Hippocampal formation (tissue), 2 donors: ENCODE measurements at regions not wholly inside any gene's neighbourhood (a gene's known extent, or its start where the extent isn't known, plus 50 kb on each side); places are given as distances from the start of the nearest gene placed in this dataset.

ENCODE experiments used
- DNase-seq, 2 donors: peaks; one replicate each; lab custom pipeline; 2025; lab: John Stamatoyannopoulos, UW

DNA sequence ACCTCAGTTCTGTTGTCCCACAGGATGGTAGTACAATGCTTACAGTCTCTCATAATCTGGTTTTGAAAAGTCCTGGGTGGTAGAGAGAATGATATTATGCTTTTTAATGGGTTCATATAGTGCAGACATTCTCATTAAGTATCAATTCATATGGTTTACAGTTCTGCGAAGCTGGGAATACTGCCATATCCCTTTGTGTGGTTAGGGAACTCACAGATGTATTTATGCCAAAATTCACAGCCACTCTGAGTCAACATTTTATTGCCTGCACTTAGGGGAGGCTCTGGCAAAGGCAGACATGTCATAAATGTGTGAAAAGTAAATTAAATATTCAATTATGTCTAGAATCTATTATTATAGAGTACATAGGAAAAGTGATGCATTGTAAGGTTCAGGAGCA lies 808.2 kb downstream of the SUCLG1 start:
- DNase-seq, result no peak

DNA sequence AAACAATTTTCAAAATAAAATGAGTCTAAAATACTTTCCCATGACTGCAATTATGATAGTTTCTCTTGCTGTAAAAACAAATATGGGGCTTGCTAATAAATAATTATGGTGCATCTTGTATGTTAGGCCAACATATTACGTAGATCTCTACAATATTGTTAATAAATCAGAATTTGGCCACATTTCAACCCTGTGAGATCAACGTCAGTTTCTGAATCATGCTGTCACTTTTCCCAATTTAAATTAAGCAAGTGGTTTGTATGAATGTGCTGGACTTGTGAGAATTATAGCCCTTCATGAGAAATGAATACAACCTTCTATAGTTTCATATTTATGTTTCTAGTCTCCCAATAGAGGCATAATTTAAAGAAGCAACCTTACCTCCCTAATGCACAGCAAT lies 808.9 kb downstream of the SUCLG1 start:
- no peak for DNase-seq

DNA sequence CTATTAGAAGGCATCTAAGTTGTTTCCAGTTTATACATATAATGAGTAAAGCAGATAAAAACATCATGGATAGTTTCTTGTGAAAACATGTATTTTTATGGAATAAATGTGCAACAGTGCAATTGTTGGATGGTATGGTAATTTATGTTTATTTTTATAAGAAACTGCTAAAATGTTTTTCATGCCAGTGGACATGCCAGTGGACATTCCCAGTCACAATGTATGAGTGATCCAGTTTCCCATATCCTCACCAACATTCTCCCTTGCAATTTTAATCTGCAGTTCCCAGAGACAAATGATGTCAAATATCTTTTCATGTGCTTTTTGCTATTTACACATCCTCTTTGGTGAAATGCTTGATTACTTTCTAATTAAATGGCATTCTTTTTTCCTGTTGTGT lies 818.6 kb downstream of the SUCLG1 start:
- DNase-seq, result no peak

DNA sequence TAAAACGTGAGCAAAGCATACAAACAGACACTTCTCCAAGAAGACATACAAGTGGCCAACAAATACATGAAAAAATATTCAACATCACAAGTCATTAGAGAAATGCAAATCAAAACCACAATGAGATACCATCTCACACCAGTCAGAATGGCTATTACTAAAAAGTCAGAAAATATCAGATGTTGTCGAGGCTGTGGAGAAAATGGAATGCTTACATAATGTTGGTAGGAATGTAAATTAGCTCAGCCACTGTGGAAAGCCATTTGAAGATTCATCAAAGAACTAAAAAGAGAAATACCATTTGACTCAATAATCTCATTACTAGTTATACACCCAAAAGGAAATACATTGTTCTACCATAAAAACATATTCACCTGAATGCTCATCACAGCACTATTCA lies 825.7 kb downstream of the SUCLG1 start:
- DNase-seq, result no peak

DNA sequence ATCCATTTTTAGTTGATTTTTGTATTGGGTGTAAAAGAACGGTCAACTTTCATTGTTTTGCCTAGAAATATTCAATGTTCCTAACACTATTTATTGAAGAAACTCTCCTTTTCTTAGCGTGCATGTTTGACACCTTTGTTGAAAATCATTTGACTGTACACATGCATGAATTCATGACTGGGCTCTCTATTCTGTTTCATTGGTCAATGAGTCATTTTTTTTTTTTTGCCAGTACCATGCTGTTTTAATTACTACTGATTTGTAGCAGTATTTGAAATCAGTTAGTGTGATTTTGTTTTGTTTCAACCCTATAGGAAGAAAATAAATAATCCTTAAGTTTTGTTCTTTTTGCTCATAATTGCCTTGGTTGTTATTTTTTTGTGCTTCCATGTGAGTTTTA lies 828.7 kb downstream of the SUCLG1 start:
- DNase-seq, result no peak

DNA sequence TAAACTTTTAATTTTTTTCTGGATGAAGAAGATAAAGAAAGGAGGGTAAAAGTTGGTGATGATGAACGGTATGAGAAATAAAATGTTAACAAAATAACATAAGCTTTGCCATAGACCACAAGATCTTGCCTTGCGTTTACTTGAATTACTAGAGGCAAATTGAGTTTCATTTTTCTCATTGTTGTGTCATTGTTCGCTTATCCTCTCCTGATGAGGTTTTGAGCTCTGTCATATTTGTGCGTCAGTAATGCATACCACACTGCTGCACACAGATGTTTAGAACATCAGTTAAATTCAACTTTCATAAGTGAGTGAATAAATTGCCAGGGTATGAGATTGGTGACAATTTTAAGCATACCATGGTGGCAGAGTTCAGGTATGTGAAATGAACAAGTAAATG lies 843.6 kb downstream of the SUCLG1 start:
- no peak for DNase-seq

DNA sequence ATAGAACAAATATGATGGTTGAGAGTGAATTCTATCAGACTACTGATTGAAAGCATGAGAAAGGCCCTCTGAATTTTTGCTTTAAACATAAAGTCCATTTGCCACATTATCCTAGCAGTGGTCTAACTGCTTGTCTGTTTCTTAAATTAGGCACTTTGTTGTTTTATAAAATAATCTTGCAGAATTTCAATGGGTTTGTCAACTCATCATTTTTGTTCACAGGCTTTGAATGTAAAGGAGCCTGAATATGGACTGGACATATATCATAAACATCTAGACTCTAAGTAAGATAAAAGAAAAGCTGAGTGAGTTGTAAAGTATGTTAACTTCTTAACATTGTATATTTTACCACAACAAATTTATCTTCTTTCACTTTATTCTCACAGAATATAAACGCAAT lies 845.9 kb downstream of the SUCLG1 start:
- DNase-seq, result no peak

DNA sequence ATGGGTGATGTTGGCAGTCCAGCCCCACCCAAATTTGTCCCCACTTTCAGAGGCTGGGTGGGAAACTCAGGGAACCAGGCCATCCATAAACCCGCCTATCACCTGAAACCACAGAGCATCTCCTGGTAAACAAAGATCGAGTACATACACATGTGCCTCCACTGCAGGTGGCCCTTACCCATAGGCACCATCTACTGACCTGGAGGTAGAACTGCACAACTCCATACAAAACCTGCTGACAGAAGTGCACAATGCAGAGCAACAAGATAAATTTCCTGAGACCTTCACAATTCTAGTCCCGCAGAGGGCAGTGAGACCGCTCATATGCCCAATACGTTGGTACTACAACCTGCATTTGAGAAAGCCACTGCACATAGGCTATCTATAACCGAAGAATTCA lies 856.3 kb downstream of the SUCLG1 start:
- DNase-seq, result no peak

DNA sequence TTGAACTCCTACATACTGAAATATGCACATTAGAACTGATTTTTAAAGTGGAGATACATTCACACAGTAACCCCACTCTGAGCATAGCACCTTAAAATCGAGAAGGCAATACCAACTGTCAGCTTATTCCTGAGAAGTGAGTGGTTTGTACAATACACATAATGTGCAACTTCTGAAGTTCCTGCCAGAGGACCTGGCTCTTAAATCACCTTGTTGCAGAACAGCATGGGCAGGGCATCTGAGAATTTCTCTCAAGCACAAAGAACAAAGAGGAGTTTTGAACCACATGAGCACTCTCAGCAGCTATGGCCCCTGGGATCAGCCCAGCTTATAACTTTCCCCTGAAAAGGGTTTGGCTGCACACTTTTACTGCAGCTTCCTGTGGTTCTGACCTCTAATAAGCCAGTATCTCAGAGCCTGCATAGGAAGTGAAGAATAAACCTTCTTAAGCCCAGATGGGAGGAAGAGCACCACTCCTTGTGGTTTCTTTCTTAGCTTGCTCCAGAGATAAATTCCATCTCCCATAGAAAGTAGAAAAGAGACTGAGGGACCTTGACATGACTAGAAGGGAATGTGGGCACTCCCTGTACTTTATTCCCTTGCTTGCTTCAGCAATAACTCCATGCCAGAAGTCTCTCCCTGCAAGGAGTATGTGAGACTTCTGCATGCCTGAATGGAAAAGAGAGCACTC lies 862.3 kb downstream of the SUCLG1 start:
- no peak for DNase-seq

DNA sequence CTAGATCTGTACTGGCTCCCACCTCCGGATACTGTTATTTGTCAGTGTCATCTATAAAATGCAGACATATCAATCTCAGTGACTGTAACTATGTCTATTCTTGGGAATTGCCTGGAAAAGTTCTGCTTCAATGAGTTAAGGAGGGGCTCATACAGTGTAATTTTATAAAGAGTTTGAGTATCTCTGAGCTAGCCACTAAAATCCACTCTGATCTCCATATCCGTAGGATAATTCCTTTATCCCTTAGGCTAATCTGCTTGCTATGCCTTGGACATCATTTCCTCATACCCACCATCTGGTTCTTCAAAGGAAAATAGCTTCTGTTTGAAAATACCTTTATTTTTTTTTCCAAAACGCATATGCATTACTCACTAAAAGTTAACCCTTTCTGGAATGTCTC lies 863.2 kb downstream of the SUCLG1 start:
- no peak for DNase-seq

DNA sequence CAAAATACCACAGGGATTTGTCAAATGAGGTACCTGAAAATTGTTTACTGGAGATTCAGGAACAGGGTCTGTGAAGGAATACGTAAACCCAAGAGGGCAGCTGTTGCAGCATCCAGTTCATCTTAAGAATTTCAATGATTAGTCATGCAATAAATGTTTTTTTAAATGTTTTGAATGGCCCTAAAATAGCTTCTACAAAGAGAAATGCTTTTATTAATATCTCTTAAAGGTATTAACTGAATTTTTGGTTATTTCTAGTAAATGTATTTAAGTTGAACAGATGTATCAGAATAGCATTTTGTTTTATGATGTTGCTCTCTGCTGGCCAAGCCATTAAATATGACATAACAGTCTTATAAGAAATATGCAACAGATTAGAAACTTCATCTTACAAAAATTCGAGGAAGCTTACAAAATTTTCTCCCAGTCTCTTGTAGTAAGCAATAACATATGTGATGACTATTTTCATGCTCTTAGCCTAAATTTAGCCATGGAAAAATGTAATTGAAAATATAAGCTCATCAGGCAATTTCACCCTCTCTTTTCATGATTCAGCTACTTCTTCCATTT lies 863.9 kb downstream of the SUCLG1 start:
- DNase-seq, result no peak

DNA sequence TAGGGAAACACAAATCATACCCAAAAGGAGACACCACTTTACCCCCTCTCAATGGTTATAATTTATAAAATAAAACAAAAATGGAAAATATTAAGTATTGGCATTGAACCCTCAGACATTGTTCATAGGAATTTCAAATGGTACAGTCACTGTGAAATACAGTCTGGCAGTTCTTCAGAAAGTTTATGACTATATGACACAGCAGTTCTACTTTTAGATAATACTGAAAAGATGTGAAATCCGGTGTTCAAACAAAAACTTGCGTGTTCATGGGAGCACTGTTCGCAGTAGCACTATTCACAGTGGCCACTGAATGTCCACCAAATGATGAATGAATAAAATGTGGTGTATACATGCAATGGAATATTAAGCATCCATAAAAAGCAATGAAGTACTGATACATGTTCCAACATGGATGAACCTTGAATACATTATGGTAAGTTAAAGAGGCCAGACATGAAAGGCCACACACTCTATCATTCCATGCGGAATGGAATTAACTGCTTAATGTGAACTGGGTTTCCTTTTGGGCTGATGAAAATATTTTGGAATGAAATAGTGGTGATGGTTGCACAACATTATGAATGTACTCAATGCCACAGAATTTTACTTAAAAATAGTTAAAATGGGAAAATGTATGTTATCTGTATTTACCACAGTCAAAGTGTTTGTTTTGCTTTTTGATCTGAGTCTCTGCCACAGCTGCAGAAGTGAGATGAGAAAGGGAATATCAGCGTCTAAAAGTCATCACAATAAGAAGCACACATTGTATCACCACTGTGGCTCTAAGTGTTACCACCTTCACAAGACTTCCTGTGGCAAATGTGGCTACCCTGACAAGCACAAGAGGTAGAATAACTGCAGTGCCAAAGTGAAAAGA lies 864.6 kb downstream of the SUCLG1 start:
- no peak for DNase-seq

DNA sequence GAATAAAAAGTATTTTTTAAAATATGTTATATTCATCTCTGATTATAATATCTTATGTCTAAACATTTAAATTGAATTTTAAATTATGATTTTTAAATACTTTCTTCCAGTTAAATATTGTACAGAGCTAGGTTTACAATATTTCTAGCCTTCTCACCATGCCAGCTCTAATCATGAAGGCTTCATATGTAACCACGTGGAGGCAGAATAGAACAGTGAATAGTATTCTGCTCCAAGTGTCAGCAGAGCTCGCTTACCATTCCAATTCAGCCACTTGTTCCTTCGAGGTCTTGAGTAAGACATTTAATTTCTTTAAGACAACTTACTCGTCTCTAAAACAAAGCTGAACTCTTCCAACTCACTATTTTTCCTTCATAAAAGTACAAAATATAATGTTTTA lies 871.8 kb downstream of the SUCLG1 start:
- DNase-seq, result no peak

DNA sequence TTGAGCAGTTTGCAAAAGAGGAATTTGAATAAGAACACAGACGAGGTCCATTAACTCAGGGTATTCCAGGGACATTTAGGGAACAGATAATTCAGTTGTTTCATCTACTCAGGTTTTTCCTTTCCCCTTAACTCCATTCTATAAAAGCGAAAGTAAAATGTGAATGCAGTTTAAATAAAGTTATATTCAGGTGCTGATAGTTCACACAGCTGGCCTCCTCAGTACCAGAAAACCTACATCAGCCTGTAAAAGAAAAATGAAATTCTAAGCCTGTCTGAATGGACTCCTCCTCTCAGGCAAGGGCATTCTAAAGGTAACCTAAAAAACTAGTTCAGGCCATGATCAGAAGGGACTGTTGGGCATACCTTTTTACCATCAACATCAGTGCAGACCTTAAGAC lies 873.8 kb downstream of the SUCLG1 start:
- no peak for DNase-seq

DNA sequence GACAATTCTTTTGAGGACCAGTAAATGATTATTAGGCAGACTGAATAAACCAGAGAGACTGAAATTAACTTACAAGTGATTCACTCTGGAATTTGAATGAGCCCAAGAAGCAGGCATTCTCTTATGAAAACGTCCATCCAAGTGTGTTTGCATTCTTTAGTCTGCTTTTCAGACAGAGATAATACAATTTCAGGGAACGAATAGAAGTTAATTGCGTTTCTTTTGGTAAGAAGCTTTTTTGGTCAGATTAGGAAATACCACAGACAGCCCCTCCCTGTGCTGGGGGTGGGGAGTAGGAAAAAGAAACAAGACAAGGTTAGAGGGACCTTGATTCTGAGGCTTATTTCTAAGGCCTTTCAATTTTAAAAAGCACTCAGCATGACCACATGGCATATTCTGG lies 874.4 kb downstream of the SUCLG1 start:
- no peak for DNase-seq

DNA sequence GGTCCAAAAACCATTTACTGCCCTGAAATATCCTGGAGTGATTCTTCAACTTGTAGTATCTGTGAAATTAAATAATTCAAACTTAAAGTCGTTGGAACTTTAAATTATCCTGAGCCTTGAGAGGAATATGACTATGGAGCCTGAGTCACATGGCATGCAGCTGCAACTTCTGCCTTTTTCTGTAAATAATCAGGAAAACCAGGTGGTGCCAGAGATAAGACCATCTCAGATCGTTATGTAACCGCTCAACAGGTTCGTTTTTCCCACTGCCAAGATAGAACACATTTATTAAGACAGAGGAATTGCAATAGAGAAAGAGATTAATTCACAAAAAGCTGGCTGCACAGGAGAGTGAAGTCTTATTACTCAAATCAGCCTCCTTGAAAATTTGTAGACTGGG lies 876.5 kb downstream of the SUCLG1 start:
- no peak for DNase-seq

DNA sequence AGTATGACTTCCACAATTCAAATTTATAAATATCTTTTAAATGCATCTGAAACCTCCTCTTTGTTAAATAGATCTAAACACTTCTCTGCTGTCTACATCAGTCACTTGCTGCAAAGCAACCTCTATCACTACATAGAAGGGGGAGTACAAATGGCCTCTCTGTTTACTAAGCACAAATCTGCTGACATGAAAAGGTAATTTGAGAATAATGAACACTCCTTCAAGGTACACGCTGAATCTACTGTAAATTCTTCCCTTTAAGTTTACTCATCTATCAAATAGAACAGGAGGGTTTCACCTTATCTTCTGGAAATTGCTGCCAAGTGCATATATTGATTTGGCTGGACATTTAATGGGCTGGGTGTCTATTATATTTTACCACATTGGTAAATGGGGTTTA lies 879.6 kb downstream of the SUCLG1 start:
- DNase-seq, result no peak

DNA sequence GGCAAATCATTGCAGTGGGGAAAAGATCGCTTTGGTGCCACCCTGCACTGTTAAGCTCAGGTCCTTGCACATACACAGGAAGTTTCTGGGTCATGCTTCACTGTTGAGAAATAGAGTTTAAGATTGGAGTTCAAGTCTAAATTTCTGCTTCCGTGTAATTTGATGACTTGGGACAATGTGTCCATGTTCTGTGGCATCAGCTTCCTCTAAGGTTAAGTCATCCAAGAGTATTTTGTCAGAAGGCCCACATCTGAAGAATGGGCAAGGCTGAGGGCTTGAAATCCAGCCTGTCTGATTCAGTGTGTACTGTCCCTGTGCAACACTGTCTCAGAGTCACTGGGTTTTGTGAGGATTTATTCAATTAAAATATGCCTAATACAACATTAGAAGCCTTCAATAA lies 880.7 kb downstream of the SUCLG1 start:
- no peak for DNase-seq

DNA sequence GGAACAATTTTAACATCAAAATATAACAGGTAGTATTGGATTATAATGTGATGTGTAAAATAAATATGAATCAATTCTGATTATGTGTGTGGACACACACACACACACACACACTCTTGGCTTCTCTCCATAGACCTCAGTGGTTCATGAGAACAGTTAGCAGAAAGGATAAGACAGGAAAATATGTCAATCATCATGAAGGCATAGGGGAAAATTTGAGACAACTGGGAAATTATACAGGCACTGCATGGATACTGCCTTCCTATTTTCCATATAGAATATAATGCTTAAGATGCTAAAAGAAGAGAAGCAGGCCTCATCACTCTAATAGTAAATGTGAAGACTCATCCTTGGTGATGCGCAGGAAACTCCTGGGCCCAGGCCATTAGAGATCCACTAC lies 884.5 kb downstream of the SUCLG1 start:
- DNase-seq, result no peak

DNA sequence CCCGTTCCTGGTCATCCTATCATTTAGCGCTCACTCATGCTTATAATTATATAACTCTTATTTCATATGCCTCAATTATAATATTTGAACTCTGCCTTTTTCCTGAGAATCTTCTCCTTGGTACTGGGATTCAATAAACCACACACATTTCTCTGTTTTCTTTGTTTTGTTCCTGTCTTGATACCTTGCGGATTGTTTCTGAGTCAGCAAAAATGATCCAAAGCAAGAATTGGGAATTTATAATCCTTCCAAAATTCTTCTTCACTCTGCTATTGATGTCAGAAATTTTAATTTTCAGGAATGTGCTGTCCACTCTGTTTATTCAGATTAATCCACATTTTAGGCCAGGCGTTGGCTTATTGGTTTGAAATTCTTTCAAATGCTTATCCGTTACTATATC lies 886.0 kb downstream of the SUCLG1 start:
- no peak for DNase-seq

DNA sequence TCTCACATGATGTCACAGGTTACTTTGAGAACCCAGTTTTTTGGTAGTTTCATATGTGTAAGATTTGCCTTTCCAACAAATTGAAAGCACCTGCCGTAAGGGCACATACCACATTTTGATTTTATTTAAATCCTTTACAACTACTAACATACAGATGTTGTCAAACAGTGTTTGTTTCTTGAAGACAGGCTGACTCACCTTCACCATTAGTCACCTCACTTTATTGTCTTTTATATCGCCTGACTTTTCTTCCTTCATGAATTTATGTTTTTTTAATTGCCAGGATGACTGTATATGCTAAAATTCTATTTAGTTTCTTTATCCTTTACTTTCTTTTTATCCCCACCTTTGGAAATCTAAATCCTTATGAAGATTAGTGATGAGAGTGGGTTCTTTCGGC lies 886.7 kb downstream of the SUCLG1 start:
- no peak for DNase-seq

DNA sequence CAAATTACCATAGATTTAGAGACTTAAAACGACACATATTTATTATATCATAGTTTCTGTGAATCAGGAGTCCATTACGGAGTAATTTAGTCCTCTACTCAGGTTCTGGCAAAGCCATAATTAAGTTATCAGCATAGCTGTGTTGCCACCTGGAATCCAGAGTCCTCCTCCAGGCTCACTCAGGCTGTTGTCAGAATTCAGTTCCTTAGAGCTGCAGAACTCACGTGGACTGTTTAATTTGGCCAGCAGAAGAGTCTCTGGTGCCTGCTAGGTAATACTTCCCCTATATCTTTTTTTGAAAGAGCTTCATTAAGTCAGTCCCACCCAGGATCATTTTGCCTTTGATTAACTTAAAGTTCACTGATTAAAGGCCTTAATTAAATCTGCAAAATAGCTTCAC lies 891.5 kb downstream of the SUCLG1 start:
- DNase-seq, result no peak

DNA sequence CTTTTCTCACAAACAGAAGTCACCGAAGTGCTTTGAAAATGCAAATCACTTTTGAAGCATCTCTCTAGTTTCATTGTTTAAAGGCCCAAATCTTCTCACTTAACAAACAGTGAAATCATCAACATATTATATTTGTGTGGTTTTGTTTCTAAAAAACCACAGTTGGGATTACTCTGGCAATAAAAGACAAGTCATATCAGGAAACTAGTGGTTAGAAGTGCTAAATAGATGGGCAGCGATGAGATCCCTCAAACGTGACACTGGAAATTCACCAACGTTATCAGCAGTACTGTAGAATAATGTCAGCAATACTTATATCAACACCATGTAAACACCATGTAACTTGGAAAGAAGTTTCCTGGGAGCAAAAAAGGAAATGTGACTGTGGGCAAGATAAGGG lies 893.5 kb downstream of the SUCLG1 start:
- DNase-seq, result no peak
